ENCODE measurements at regions not wholly inside any gene's neighbourhood (a gene's known extent, or its start where the extent isn't known, plus 50 kb on each side); places are given as distances from the start of the nearest gene placed in this dataset.

DNA sequence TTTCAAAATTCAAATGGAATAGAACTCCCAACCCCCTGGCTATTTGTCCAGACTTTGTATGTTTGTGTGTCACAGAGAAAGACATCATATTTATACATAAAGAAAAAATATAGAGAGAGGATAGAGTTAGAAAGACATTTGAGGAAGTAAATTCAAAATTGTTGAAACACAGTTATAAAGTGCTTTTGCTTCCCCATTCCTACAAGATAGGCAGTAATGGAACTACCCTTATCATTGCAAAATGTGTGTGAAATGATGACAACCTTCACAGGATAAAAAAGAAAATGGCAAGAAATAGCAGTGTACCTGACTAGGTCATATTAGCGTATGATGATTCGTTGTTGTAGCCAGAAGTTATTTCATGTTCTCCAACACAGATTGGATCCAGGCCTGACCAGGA is 63.1 kb downstream of the FZD1 start:
- TF ChIP-seq, protein P1, sequence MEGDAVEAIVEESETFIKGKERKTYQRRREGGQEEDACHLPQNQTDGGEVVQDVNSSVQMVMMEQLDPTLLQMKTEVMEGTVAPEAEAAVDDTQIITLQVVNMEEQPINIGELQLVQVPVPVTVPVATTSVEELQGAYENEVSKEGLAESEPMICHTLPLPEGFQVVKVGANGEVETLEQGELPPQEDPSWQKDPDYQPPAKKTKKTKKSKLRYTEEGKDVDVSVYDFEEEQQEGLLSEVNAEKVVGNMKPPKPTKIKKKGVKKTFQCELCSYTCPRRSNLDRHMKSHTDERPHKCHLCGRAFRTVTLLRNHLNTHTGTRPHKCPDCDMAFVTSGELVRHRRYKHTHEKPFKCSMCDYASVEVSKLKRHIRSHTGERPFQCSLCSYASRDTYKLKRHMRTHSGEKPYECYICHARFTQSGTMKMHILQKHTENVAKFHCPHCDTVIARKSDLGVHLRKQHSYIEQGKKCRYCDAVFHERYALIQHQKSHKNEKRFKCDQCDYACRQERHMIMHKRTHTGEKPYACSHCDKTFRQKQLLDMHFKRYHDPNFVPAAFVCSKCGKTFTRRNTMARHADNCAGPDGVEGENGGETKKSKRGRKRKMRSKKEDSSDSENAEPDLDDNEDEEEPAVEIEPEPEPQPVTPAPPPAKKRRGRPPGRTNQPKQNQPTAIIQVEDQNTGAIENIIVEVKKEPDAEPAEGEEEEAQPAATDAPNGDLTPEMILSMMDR (conservative IDR thresholded peaks at IDR 0.05; ENCODE audit: low read depth, low read length): no peak
- TF ChIP-seq EZH2 (IDR thresholded peaks at IDR 0.05; ENCODE audit: borderline replicate concordance, low read depth, low read length, poor library complexity, severe bottlenecking): no peak

Data from A673 (cell line).